Thyroid gland (tissue), 4 donors: ENCODE measurements at regions not wholly inside any gene's neighbourhood (a gene's known extent, or its start where the extent isn't known, plus 50 kb on each side); places are given as distances from the start of the nearest gene placed in this dataset.

Experiments
- POLR2A ChIP-seq, 2 donors: fragments of 450-650 bp; IDR thresholded peaks; one replicate each; pipeline ENCODE4 v1.6.1; 2017; ENCODE audit warnings: antibody characterized with exemption in 2 of 2, mild to moderate bottlenecking in 2 of 2, moderate library complexity in 1 of 2
- TF ChIP-seq, protein P1 (sequence below), 6 experiments: fragments of 200-600 bp in 3 of 6; fragments of 450-650 bp in 3 of 6; sonication (generic) in 3 of 6; IDR thresholded peaks; one replicate each; pipeline ENCODE4 v1.5.1; 2016 to 2019; ENCODE audit warnings: antibody characterized with exemption in 6 of 6, mild to moderate bottlenecking in 2 of 6, inconsistent platforms in 1 of 6, moderate library complexity in 1 of 6

DNA sequence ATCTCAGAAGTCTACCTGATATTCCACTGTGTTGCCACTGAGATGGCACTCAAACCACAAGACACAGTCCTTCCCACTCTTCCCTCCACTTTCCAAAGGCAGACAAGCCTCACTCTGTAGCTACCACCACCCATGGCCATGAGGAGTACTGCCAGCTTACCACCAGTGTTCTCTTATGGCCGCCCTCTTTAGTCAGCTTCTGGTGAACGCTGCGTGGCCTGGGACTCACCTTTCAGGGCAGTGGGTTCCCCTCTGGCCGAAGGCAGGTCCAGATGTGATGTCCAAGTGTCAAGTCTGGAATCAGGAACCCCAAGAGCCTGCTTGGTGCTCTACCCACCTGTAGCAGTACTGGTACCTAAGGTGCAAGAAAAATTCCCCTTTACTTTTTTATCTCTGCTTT, 580.8 kb downstream of the LRRIQ3 start:
- TF ChIP-seq, protein P1, sequence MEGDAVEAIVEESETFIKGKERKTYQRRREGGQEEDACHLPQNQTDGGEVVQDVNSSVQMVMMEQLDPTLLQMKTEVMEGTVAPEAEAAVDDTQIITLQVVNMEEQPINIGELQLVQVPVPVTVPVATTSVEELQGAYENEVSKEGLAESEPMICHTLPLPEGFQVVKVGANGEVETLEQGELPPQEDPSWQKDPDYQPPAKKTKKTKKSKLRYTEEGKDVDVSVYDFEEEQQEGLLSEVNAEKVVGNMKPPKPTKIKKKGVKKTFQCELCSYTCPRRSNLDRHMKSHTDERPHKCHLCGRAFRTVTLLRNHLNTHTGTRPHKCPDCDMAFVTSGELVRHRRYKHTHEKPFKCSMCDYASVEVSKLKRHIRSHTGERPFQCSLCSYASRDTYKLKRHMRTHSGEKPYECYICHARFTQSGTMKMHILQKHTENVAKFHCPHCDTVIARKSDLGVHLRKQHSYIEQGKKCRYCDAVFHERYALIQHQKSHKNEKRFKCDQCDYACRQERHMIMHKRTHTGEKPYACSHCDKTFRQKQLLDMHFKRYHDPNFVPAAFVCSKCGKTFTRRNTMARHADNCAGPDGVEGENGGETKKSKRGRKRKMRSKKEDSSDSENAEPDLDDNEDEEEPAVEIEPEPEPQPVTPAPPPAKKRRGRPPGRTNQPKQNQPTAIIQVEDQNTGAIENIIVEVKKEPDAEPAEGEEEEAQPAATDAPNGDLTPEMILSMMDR (IDR thresholded peaks at IDR 0.05), result no peak
- no peak for TF ChIP-seq POLR2A (IDR thresholded peaks at IDR 0.05)
